H9 (cell line): ENCODE measurements at regions not wholly inside any gene's neighbourhood (a gene's known extent, or its start where the extent isn't known, plus 50 kb on each side); places are given as distances from the start of the nearest gene placed in this dataset.

Experiments used
- DNase-seq: peaks from one replicate; pipeline ENCODE4 v3.0.0-alpha.2; 2017
- H2AFZ ChIP-seq: one replicate; pipeline ENCODE4 v1.6.1; 2013; ENCODE audit warnings: mild to moderate bottlenecking, low read length, control low read depth, moderate library complexity
- H2AK5ac ChIP-seq: 2 replicates; pipeline ENCODE4 v1.6.1; 2013; ENCODE audit warnings: low read length, control low read depth, mixed read lengths; ENCODE audit not compliant: insufficient read length
- H2BK120ac ChIP-seq: one replicate; pipeline ENCODE4 v1.6.1; 2013; ENCODE audit warnings: low read depth, mild to moderate bottlenecking, low read length, control low read depth, inconsistent platforms; ENCODE audit not compliant: poor library complexity, severe bottlenecking
- H2BK12ac ChIP-seq: 2 replicates; pipeline ENCODE4 v1.6.1; 2013; ENCODE audit warnings: low read length, control low read depth, mixed read lengths, low read depth; ENCODE audit not compliant: insufficient read length
- H2BK15ac ChIP-seq: 2 replicates; pipeline ENCODE4 v1.6.1; 2013; ENCODE audit warnings: low read depth, low read length, control low read depth
- H2BK20ac ChIP-seq: one replicate; pipeline ENCODE4 v1.6.1; 2013; ENCODE audit warnings: low read depth, mild to moderate bottlenecking, low read length, control low read depth, inconsistent platforms; ENCODE audit not compliant: poor library complexity, severe bottlenecking
- H2BK5ac ChIP-seq: 2 replicates; pipeline ENCODE4 v1.6.1; 2013; ENCODE audit warnings: low read length, control low read depth, mixed read lengths; ENCODE audit not compliant: insufficient read length
- H3K14ac ChIP-seq: 2 replicates; pipeline ENCODE4 v1.6.1; 2013; ENCODE audit warnings: low read length, control low read depth; ENCODE audit not compliant: insufficient read depth
- H3K18ac ChIP-seq: 2 replicates; pipeline ENCODE4 v1.6.1; 2013; ENCODE audit warnings: low read depth, mild to moderate bottlenecking, mixed read lengths, low read length, control low read depth; ENCODE audit not compliant: insufficient read length
- H3K23ac ChIP-seq: 2 replicates; pipeline ENCODE4 v1.6.1; 2013; ENCODE audit warnings: low read length, control low read depth, mixed read lengths, low read depth; ENCODE audit not compliant: insufficient read length
- H3K23me2 ChIP-seq: 2 replicates; pipeline ENCODE4 v1.6.1; 2013; ENCODE audit warnings: low read depth, mild to moderate bottlenecking, mixed read lengths, low read length, control low read depth; ENCODE audit not compliant: insufficient read length, poor library complexity, severe bottlenecking
- H3K27ac ChIP-seq: 2 replicates; pipeline ENCODE4 v1.5.1; 2013; ENCODE audit warnings: low read length, control low read depth, mixed read lengths, low read depth; ENCODE audit not compliant: insufficient read length
- H3K27me3 ChIP-seq: 2 replicates; pipeline ENCODE4 v1.6.1; 2013; ENCODE audit warnings: low read length, control low read depth, inconsistent platforms; ENCODE audit not compliant: insufficient read depth
- H3K4ac ChIP-seq: 2 replicates; pipeline ENCODE4 v1.6.1; 2013; ENCODE audit warnings: low read depth, mild to moderate bottlenecking, control low read depth, inconsistent platforms, low read length, moderate library complexity
- H3K4me1 ChIP-seq: 2 replicates; pipeline ENCODE4 v1.6.1; 2013; ENCODE audit warnings: low read length, control low read depth, inconsistent platforms; ENCODE audit not compliant: insufficient read depth
- H3K4me2 ChIP-seq: 2 replicates; pipeline ENCODE4 v1.6.1; 2013; ENCODE audit warnings: low read length, control low read depth, mixed read lengths; ENCODE audit not compliant: insufficient read length, insufficient read depth
- H3K56ac ChIP-seq: 2 replicates; pipeline ENCODE4 v1.6.1; 2013; ENCODE audit warnings: low read depth, mild to moderate bottlenecking, mixed read lengths, low read length, control low read depth; ENCODE audit not compliant: insufficient read length
- H3K79me1 ChIP-seq: 2 replicates; pipeline ENCODE4 v1.6.1; 2013; ENCODE audit warnings: low read depth, mild to moderate bottlenecking, moderate library complexity, low read length, control low read depth, inconsistent platforms; ENCODE audit not compliant: insufficient read depth, poor library complexity, severe bottlenecking
- H3K79me2 ChIP-seq: 2 replicates; pipeline ENCODE4 v1.6.1; 2013; ENCODE audit warnings: low read length, control low read depth, inconsistent platforms; ENCODE audit not compliant: insufficient read depth
- H3K9ac ChIP-seq: 2 replicates; pipeline ENCODE4 v1.6.1; 2013; ENCODE audit warnings: low read length, control low read depth, mixed read lengths; ENCODE audit not compliant: insufficient read length; ENCODE audit errors: extremely low read depth
- H3K9me3 ChIP-seq: one replicate; pipeline ENCODE4 v1.6.1; 2013; ENCODE audit warnings: low read depth, low read length, inconsistent platforms; ENCODE audit not compliant: control insufficient read depth
- H3T11ph ChIP-seq: one replicate; pipeline ENCODE4 v1.6.1; 2013; ENCODE audit warnings: mild to moderate bottlenecking, low read length, control low read depth, inconsistent platforms
- H4K20me1 ChIP-seq: one replicate; pipeline ENCODE4 v1.6.1; 2013; ENCODE audit not compliant: control insufficient read depth, insufficient read length, insufficient read depth
- H4K5ac ChIP-seq: 2 replicates; pipeline ENCODE4 v1.6.1; 2013; ENCODE audit warnings: low read depth, mild to moderate bottlenecking, mixed read lengths, low read length, control low read depth; ENCODE audit not compliant: insufficient read length
- H4K8ac ChIP-seq: replicated peaks from 2 replicates; pipeline ENCODE4 v1.6.1; 2013; ENCODE audit warnings: low read length, control low read depth, mixed read lengths, low read depth; ENCODE audit not compliant: insufficient read length
- H4K91ac ChIP-seq: 2 replicates; pipeline ENCODE4 v1.6.1; 2013; ENCODE audit warnings: low read depth, mild to moderate bottlenecking, moderate library complexity, mixed read lengths, low read length, control low read depth; ENCODE audit not compliant: insufficient read length
- H3K27ac Mint-ChIP-seq, 3 experiments: 2 replicates in 2 of 3; 3 replicates in 1 of 3; pipeline ENCODE4 v1.8.0; 2020 to 2021; ENCODE audit warnings: mixed read lengths in 3 of 3, mild to moderate bottlenecking in 1 of 3, moderate library complexity in 1 of 3
- H3K27me3 Mint-ChIP-seq: 2 replicates; pipeline ENCODE4 v1.8.0; 2021; ENCODE audit warnings: low read depth, mild to moderate bottlenecking, moderate library complexity, mixed read lengths
- H3K36me3 Mint-ChIP-seq, 3 experiments: 2 replicates in 2 of 3; 3 replicates in 1 of 3; pipeline ENCODE4 v1.8.0; 2020 to 2021; ENCODE audit warnings: low read depth in 3 of 3, mixed read lengths in 3 of 3; ENCODE audit not compliant: insufficient read depth in 1 of 3
- H3K4me1 Mint-ChIP-seq, 2 experiments: 2 replicates each; pipeline ENCODE4 v1.8.0; 2020; ENCODE audit warnings: mixed read lengths in 2 of 2
- H3K4me3 Mint-ChIP-seq, 2 experiments: 2 replicates in 1 of 2; 3 replicates in 1 of 2; pipeline ENCODE4 v1.8.0; 2020 to 2021; ENCODE audit warnings: mild to moderate bottlenecking in 2 of 2, mixed read lengths in 2 of 2, moderate library complexity in 1 of 2
- H3K9me3 Mint-ChIP-seq, 2 experiments: 2 replicates in 1 of 2; 3 replicates in 1 of 2; pipeline ENCODE4 v1.8.0; 2020; ENCODE audit warnings: mild to moderate bottlenecking in 2 of 2, mixed read lengths in 2 of 2, moderate library complexity in 1 of 2
- CTCF ChIP-seq: fragments of 200-600 bp; sonication (generic); conservative IDR thresholded peaks from 3 replicates; pipeline ENCODE4 v1.8.0; 2021; ENCODE audit warnings: antibody characterized with exemption, mild to moderate bottlenecking
- WGBS: extraction: QIAGEN DNeasy Blood & Tissue Kit; methylation state at CpG from one replicate; pipeline ENCODE4 v1.1.7; 2013; ENCODE audit warnings: missing lambda C conversion rate, low lambda C conversion rate, mixed read lengths; ENCODE audit not compliant: insufficient read length; ENCODE audit errors: extremely low coverage; 5-methylcytosine and 5-hydroxymethylcytosine counted together

DNA sequence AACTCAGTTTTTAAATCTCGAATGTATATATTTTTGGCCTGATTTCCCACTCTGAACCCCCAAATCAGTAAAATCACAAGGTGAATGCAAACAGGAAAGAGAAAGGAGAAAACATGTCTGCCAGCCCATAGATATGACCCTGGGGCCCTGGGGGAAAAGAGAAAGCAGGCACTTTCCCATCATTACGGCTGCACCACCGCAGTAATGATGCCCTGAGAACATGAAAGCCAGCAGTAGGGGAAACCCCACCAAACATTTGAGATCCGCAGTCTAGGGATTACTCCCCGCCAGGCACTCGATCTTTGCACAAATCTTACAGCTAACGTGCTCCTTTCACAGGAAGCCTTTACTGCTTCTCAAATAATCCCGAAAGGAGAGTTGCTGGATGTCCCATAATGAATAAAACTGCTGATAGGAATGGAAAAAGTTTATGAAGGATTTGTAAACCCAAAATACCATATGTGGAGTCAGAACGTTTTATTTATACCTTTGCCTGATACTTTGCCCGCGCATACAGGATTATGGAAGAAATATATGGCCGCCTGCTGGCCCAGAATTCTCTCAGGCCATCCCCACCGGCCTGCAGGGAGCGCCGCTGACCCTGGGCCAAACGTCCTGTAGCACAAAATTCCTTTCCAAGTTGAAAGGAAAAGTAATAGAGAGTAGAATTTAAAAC, 180.0 kb upstream of the INHBA start:
- Histone ChIP-seq H3K23ac (no peak overlapping the region), H3K4ac (no peak overlapping the region), H3K23me2 (no peaks in the 10 kb centered on the region), H3K79me2 (no peaks in the 10 kb centered on the region), H3K27ac (no peak overlapping the region), H3K9me3 (no peaks in the 10 kb centered on the region), H4K91ac (no peak overlapping the region), H3K56ac (no peak overlapping the region), H3K27me3 (no peaks in the 10 kb centered on the region), H3K18ac (no peak overlapping the region), H2BK12ac (no peak overlapping the region), H2BK15ac (no peak overlapping the region), H4K8ac (no peak overlapping the region), H2BK20ac (no peak overlapping the region), H3K9ac (no peak overlapping the region), H3K14ac (no peak overlapping the region), H2BK5ac (no peak overlapping the region), H4K20me1 (no peaks in the 10 kb centered on the region), H2AFZ (no peak overlapping the region), H3T11ph (no peak overlapping the region), H2AK5ac (no peak overlapping the region), H3K79me1 (no peaks in the 10 kb centered on the region), H3K4me1 (0 out of 2 replicates have a peak, but pooled peaks cover 2% of the 10 kb centered on the region), H4K5ac (no peak overlapping the region), H2BK120ac (no peak overlapping the region), H3K4me2 (no peak overlapping the region)
- Mint-ChIP-seq H3K36me3 (no peaks in the 10 kb centered on the region; a peak in 1 of 7 replicates), H3K4me1 (peaks cover 5 to 15% of the 10 kb centered on the region in 2 experiments), H3K9me3 (peaks cover 0 to 3% of the 10 kb centered on the region in 2 experiments; a peak in 1 of 5 replicates), H3K4me3 (no peak overlapping the region), H3K27ac (no peak overlapping the region), H3K27me3 (no peaks in the 10 kb centered on the region)
- WGBS, result no CpG with 5 or more reads among the region's 16 CpGs
- no peak for DNase-seq
- TF ChIP-seq CTCF, result peak; percentile 35; the same call in 2 of the 3 replicates
